H1 (cell line): ENCODE measurements at regions not wholly inside any gene's neighbourhood (a gene's known extent, or its start where the extent isn't known, plus 50 kb on each side); places are given as distances from the start of the nearest gene placed in this dataset.

Experiments used
- CTCF ChIA-PET: fragments of 300-600 bp; sonication (Branson Sonifier 250); formaldehyde crosslinking; loops from one replicate; lab custom pipeline; 2021; ENCODE audit not compliant: partially characterized antibody; lab: Charles Lee
- POLR2A ChIA-PET: fragments of 300-600 bp; sonication (Branson Sonifier 250); formaldehyde crosslinking; loops from one replicate; lab custom pipeline; 2021; ENCODE audit warnings: inconsistent platforms; ENCODE audit not compliant: partially characterized antibody; lab: Charles Lee
- DNase-seq, 2 experiments: peaks; one replicate each; pipeline versions ENCODE4 v3.0.0 to v3.0.0-alpha.2; 2010 to 2022; ENCODE audit warnings: low spot score in 2 of 2, low read depth in 1 of 2, mixed read lengths in 1 of 2
- FAIRE-seq: peaks from 2 replicates; lab custom pipeline; 2011; peaks lifted over from hg19 to GRCh38; lab: Jason Lieb, UNC
- H2AFZ ChIP-seq: 2 replicates; pipeline ENCODE4 v1.8.1; 2012; ENCODE audit warnings: low read length, inconsistent platforms
- H2AK5ac ChIP-seq: 2 replicates; pipeline ENCODE4 v1.6.1; 2013; ENCODE audit warnings: low read depth, low read length
- H2BK120ac ChIP-seq: replicated peaks from 2 replicates; pipeline ENCODE3; 2013; ENCODE audit warnings: low read depth, low read length, inconsistent platforms
- H2BK12ac ChIP-seq: 2 replicates; pipeline ENCODE4 v1.6.1; 2013; ENCODE audit warnings: low read depth, low read length
- H2BK15ac ChIP-seq: 2 replicates; pipeline ENCODE4 v1.6.1; 2013; ENCODE audit warnings: low read length
- H2BK20ac ChIP-seq: 2 replicates; pipeline ENCODE4 v1.6.1; 2013; ENCODE audit warnings: low read length
- H2BK5ac ChIP-seq: 2 replicates; pipeline ENCODE4 v1.6.1; 2013; ENCODE audit warnings: low read depth, low read length
- H3K14ac ChIP-seq: 2 replicates; pipeline ENCODE4 v1.6.1; 2013; ENCODE audit warnings: inconsistent platforms; ENCODE audit not compliant: insufficient read length
- H3K18ac ChIP-seq: 2 replicates; pipeline ENCODE4 v1.6.1; 2013; ENCODE audit warnings: low read length; ENCODE audit errors: extremely low read depth
- H3K23ac ChIP-seq: 2 replicates; pipeline ENCODE4 v1.6.1; 2013; ENCODE audit warnings: inconsistent platforms; ENCODE audit not compliant: insufficient read length
- H3K23me2 ChIP-seq: 2 replicates; pipeline ENCODE4 v1.6.1; 2013; ENCODE audit warnings: low read depth, low read length
- H3K27ac ChIP-seq: 2 replicates; pipeline ENCODE4 v1.6.1; 2011; ENCODE audit warnings: low read depth, low read length, inconsistent platforms
- H3K27me3 ChIP-seq, 4 experiments: replicated peaks in 1 of 4; 1 replicate in 1 of 4; 2 replicates in 3 of 4; pipeline versions ENCODE4 v1.6.1 to v1.8.1; 2011 to 2013; ENCODE audit warnings: low read length in 3 of 4, mild to moderate bottlenecking in 3 of 4, inconsistent platforms in 2 of 4, mixed read lengths in 2 of 4, moderate library complexity in 1 of 4; ENCODE audit not compliant: control insufficient read depth in 3 of 4, insufficient read depth in 3 of 4; ENCODE audit errors: extremely low read depth in 1 of 4
- H3K36me3 ChIP-seq, 4 experiments: 2 replicates each; pipeline versions ENCODE4 v1.6.1 to v1.8.1; 2011 to 2013; ENCODE audit warnings: mild to moderate bottlenecking in 4 of 4, low read length in 3 of 4, moderate library complexity in 2 of 4, control low read depth in 1 of 4, inconsistent platforms in 1 of 4; ENCODE audit not compliant: insufficient read depth in 4 of 4, control insufficient read depth in 2 of 4
- H3K4ac ChIP-seq: replicated peaks from 2 replicates; pipeline ENCODE3; 2013; ENCODE audit warnings: low read length, low read depth, mixed read lengths, inconsistent platforms; ENCODE audit not compliant: insufficient read length
- H3K4me1 ChIP-seq, 4 experiments: replicated peaks in 1 of 4; 1 replicate in 1 of 4; 2 replicates in 3 of 4; pipeline versions ENCODE4 v1.6.1 to v1.8.1; 2011 to 2013; ENCODE audit warnings: low read length in 3 of 4, inconsistent platforms in 2 of 4, mixed read lengths in 1 of 4; ENCODE audit not compliant: insufficient read depth in 4 of 4, control insufficient read depth in 3 of 4
- H3K4me2 ChIP-seq, 2 experiments: 2 replicates each; pipeline versions ENCODE4 v1.6.1 to v1.8.1; 2011 to 2013; ENCODE audit warnings: low read depth in 2 of 2, low read length in 2 of 2, control low read depth in 1 of 2, inconsistent platforms in 1 of 2, mild to moderate bottlenecking in 1 of 2; ENCODE audit not compliant: insufficient read depth in 1 of 2
- H3K4me3 ChIP-seq, 4 experiments: fragments of 200-600, 300-600 bp in 1 of 4; sonication (generic), shearing (Covaris generic), sonication (Bioruptor Twin) in 1 of 4; 2 replicates each; pipeline versions ENCODE4 v1.5.1 to v1.8.1; 2011 to 2016; ENCODE audit warnings: low read length in 4 of 4, low read depth in 3 of 4, control low read depth in 2 of 4, inconsistent platforms in 2 of 4, mild to moderate bottlenecking in 2 of 4, mixed read lengths in 1 of 4, moderate library complexity in 1 of 4; ENCODE audit not compliant: insufficient read depth in 2 of 4; ENCODE audit errors: extremely low read depth in 1 of 4
- H3K56ac ChIP-seq: replicated peaks from 2 replicates; pipeline ENCODE3; 2013; ENCODE audit warnings: low read depth, mild to moderate bottlenecking, mixed read lengths, low read length, inconsistent platforms; ENCODE audit not compliant: insufficient read length
- H3K79me1 ChIP-seq: 2 replicates; pipeline ENCODE4 v1.6.1; 2013; ENCODE audit warnings: low read depth, low read length, control low read depth
- H3K79me2 ChIP-seq, 2 experiments: 2 replicates each; pipeline versions ENCODE4 v1.6.1 to v1.8.1; 2012 to 2013; ENCODE audit warnings: low read length in 2 of 2, mild to moderate bottlenecking in 2 of 2, inconsistent platforms in 1 of 2; ENCODE audit not compliant: insufficient read depth in 2 of 2, control insufficient read depth in 1 of 2
- H3K9ac ChIP-seq, 4 experiments: replicated peaks in 1 of 4; 1 replicate in 1 of 4; 2 replicates in 3 of 4; pipeline versions ENCODE4 v1.6.1 to v1.8.1; 2011 to 2013; ENCODE audit warnings: low read depth in 3 of 4, low read length in 3 of 4, control low read depth in 2 of 4, mild to moderate bottlenecking in 2 of 4, moderate library complexity in 2 of 4, inconsistent platforms in 1 of 4; ENCODE audit errors: extremely low read depth in 1 of 4
- H3K9me3 ChIP-seq, 2 experiments: 2 replicates each; pipeline versions ENCODE4 v1.6.1 to v1.8.1; 2012 to 2013; ENCODE audit warnings: mild to moderate bottlenecking in 2 of 2, moderate library complexity in 2 of 2, control low read depth in 1 of 2, inconsistent platforms in 1 of 2, low read depth in 1 of 2, low read length in 1 of 2, mixed read lengths in 1 of 2; ENCODE audit not compliant: insufficient read depth in 2 of 2
- H4K20me1 ChIP-seq, 2 experiments: replicated peaks in 1 of 2; 2 replicates each; pipeline versions ENCODE3 to v1.8.1; 2011 to 2013; ENCODE audit warnings: inconsistent platforms in 2 of 2, low read length in 2 of 2, mild to moderate bottlenecking in 1 of 2; ENCODE audit not compliant: insufficient read depth in 2 of 2, control insufficient read depth in 1 of 2
- H4K5ac ChIP-seq: 2 replicates; pipeline ENCODE4 v1.6.1; 2013; ENCODE audit warnings: low read length, low read depth, mixed read lengths, inconsistent platforms; ENCODE audit not compliant: insufficient read length
- H4K8ac ChIP-seq: 2 replicates; pipeline ENCODE4 v1.8.0; 2013; ENCODE audit warnings: mild to moderate bottlenecking, moderate library complexity, low read length, inconsistent platforms; ENCODE audit not compliant: insufficient read depth; ENCODE audit errors: extremely low read depth
- H4K91ac ChIP-seq: replicated peaks from 2 replicates; pipeline ENCODE3; 2013; ENCODE audit warnings: low read length, mixed read lengths, inconsistent platforms; ENCODE audit not compliant: insufficient read length
- BACH1 ChIP-seq: IDR thresholded peaks from 2 replicates; pipeline ENCODE4 v1.6.1; 2012; ENCODE audit warnings: low read length, improper control_type of control experiment
- BCL11A ChIP-seq, 2 experiments: IDR thresholded peaks; one replicate each; pipeline ENCODE4 v1.6.1; 2011; ENCODE audit warnings: low read depth in 2 of 2, low read length in 2 of 2, mild to moderate bottlenecking in 2 of 2
- CHD1 ChIP-seq: IDR thresholded peaks from 2 replicates; pipeline ENCODE4 v1.6.1; 2012; ENCODE audit warnings: low read depth, low read length, improper control_type of control experiment
- CTBP2 ChIP-seq: IDR thresholded peaks from 2 replicates; pipeline ENCODE4 v1.7.0; 2011; ENCODE audit warnings: borderline replicate concordance, mild to moderate bottlenecking, moderate library complexity, mixed read lengths, low read length; ENCODE audit not compliant: insufficient read depth, insufficient read length
- JUND ChIP-seq: IDR thresholded peaks from 2 replicates; pipeline ENCODE4 v1.6.1; 2011; ENCODE audit warnings: mild to moderate bottlenecking, improper control_type of control experiment, low read length
- KDM4A ChIP-seq: IDR thresholded peaks from one replicate; pipeline ENCODE4 v1.7.1; 2012; ENCODE audit warnings: low read depth, mild to moderate bottlenecking, moderate library complexity, low read length, inconsistent platforms; ENCODE audit not compliant: severe bottlenecking
- MAFK ChIP-seq: IDR thresholded peaks from 2 replicates; pipeline ENCODE4 v1.6.1; 2012; ENCODE audit warnings: low read depth, mild to moderate bottlenecking, improper control_type of control experiment, low read length
- POU5F1 ChIP-seq: IDR thresholded peaks from 2 replicates; pipeline ENCODE4 v1.6.1; 2011; ENCODE audit warnings: low read depth, mild to moderate bottlenecking, low read length, moderate library complexity
- RFX5 ChIP-seq: IDR thresholded peaks from 2 replicates; pipeline ENCODE4 v1.6.1; 2011; ENCODE audit warnings: low read depth, low read length, improper control_type of control experiment, borderline replicate concordance
- SP2 ChIP-seq: IDR thresholded peaks from 2 replicates; pipeline ENCODE4 v1.6.1; 2012; ENCODE audit warnings: mild to moderate bottlenecking, low read length, inconsistent platforms
- ZNF274 ChIP-seq: IDR thresholded peaks from 2 replicates; pipeline ENCODE4 v1.7.0; 2012; ENCODE audit warnings: low read length, borderline replicate concordance; ENCODE audit errors: extremely low read depth
- WGBS, 2 experiments: shearing (Covaris generic) in 1 of 2; methylation state at CpG; one replicate each; pipeline versions ENCODE4 v1.1.6 to v1.1.7; 2013 to 2015; ENCODE audit warnings: low lambda C conversion rate in 2 of 2, mixed read lengths in 2 of 2, inconsistent platforms in 1 of 2, low coverage in 1 of 2, missing lambda C conversion rate in 1 of 2; ENCODE audit not compliant: insufficient replicate concordance in 2 of 2, insufficient coverage in 1 of 2, insufficient read length in 1 of 2; ENCODE audit errors: extremely low coverage in 1 of 2, missing lambda C conversion rate in 1 of 2; 5-methylcytosine and 5-hydroxymethylcytosine counted together
- TF ChIP-seq, protein P1 (sequence below): IDR thresholded peaks from 2 replicates; pipeline ENCODE4 v1.6.1; 2012; ENCODE audit warnings: low read length, inconsistent platforms
- TF ChIP-seq, protein P2 (sequence below): IDR thresholded peaks from 2 replicates; pipeline ENCODE4 v1.6.1; 2011; ENCODE audit warnings: low read length, improper control_type of control experiment

DNA sequence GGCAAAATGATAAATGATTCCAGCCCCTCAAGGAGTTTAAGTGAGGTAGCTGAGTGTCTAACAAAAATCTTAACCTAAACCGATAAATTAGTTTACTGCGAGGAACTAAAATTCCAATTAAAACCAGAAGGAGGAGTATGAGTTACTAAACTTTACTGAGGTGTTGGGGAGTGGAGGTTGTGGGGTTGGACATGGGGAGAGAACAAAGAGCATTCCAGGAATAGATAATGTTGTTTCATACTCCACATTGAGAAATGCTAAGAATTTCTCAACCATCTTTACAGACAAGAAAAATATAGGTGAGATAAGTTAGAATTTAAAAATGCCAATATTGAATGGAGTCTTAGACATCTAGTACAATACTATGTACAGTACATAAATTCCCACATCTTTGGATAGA, 488.6 kb downstream of the METTL15 start:
- Histone ChIP-seq H3K36me3 (no peaks in the 10 kb centered on the region), H3K79me1 (no peaks in the 10 kb centered on the region), H2BK20ac (no peak overlapping the region), H4K20me1 (no peaks in the 10 kb centered on the region), H4K91ac (no peak overlapping the region), H3K4me1 (no peaks in the 10 kb centered on the region), H2BK12ac (no peak overlapping the region), H2BK15ac (no peak overlapping the region), H3K14ac (no peak overlapping the region), H3K23me2 (no peaks in the 10 kb centered on the region), H3K56ac (no peak overlapping the region), H3K4ac (no peak overlapping the region), H3K9ac (no peak overlapping the region), H2BK5ac (no peak overlapping the region), H3K27ac (no peak overlapping the region), H3K4me3 (no peak overlapping the region), H3K27me3 (no peaks in the 10 kb centered on the region), H4K8ac (no peak overlapping the region), H3K4me2 (no peak overlapping the region), H2BK120ac (no peak overlapping the region), H3K79me2 (no peaks in the 10 kb centered on the region), H2AK5ac (no peak overlapping the region), H3K23ac (no peak overlapping the region), H2AFZ (no peak overlapping the region; the same call in 1 of the 2 replicates), H4K5ac (no peak overlapping the region), H3K9me3 (no peaks in the 10 kb centered on the region; a peak in 1 of 4 replicates), H3K18ac (no peak overlapping the region)
- ChIA-PET POLR2A (no interaction called here), CTCF (no interaction called here)
- DNase-seq (no peak), FAIRE-seq (no peak)
- 94% methylated on average over 2 of the region's 2 CpGs; no CpG with 5 or more reads in 1 of the 2 experiments for WGBS, 2 experiments
- TF ChIP-seq, protein P1, sequence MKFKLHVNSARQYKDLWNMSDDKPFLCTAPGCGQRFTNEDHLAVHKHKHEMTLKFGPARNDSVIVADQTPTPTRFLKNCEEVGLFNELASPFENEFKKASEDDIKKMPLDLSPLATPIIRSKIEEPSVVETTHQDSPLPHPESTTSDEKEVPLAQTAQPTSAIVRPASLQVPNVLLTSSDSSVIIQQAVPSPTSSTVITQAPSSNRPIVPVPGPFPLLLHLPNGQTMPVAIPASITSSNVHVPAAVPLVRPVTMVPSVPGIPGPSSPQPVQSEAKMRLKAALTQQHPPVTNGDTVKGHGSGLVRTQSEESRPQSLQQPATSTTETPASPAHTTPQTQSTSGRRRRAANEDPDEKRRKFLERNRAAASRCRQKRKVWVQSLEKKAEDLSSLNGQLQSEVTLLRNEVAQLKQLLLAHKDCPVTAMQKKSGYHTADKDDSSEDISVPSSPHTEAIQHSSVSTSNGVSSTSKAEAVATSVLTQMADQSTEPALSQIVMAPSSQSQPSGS, result no peak
- TF ChIP-seq CTBP2 (no peak), BACH1 (no peak), RFX5 (no peak), BCL11A (IDR thresholded peaks at IDR 0.05; ENCODE audit: low read depth in 2 of 2, low read length in 2 of 2) (no peak), KDM4A (no peak), ZNF274 (no peak), POU5F1 (no peak), JUND (no peak), MAFK (no peak), SP2 (no peak), CHD1 (no peak)
- TF ChIP-seq, protein P2, sequence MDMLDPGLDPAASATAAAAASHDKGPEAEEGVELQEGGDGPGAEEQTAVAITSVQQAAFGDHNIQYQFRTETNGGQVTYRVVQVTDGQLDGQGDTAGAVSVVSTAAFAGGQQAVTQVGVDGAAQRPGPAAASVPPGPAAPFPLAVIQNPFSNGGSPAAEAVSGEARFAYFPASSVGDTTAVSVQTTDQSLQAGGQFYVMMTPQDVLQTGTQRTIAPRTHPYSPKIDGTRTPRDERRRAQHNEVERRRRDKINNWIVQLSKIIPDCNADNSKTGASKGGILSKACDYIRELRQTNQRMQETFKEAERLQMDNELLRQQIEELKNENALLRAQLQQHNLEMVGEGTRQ, result no peak
